ENCODE measurements at regions not wholly inside any gene's neighbourhood (a gene's known extent, or its start where the extent isn't known, plus 50 kb on each side); places are given as distances from the start of the nearest gene placed in this dataset.
"Not testable (repeated sequence)": the region's sequence is repeated elsewhere in the genome, so short reads cannot be mapped to it uniquely, and the experiment has no call there.

DNA sequence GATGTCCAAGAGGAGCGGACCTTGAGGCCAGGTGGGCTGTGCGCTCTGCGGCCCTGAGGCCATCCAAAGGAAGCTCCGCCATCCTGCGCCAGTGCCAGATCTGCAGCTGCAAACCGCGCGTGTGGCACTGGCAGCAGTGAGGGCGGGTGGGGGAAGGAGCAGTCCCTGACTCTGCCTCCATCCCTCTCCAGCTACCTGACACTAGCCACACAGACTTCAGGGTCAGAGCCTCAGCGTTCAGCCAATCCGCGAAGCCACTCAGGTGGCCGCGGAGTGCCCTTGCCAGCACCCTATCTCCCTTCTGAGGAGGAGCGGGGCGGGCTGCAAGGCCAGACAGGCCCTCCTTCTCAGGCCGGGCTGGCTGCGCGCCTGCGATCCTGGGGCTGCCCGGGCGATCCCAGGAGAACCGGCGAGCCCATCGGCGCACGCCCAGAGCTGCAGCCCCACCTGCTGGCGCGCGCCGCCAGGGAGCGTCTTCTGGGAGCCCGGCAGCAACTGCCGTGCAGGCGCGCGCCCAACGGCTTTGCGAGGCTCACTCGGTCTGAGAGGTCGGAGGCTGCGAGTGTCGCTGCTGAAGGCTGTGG lies 867.2 kb downstream of the SPATA31A1 start:
- peak in 1 of 2 donors; percentile 70 for ATAC-seq
- peak in 1 of 2 donors; percentile 56 for DNase-seq (ENCODE audit: low spot score in 2 of 2)
- not testable (repeated sequence) for H3K9me3 Mint-ChIP-seq, H3K36me3 Mint-ChIP-seq, H3K27ac Mint-ChIP-seq

DNA sequence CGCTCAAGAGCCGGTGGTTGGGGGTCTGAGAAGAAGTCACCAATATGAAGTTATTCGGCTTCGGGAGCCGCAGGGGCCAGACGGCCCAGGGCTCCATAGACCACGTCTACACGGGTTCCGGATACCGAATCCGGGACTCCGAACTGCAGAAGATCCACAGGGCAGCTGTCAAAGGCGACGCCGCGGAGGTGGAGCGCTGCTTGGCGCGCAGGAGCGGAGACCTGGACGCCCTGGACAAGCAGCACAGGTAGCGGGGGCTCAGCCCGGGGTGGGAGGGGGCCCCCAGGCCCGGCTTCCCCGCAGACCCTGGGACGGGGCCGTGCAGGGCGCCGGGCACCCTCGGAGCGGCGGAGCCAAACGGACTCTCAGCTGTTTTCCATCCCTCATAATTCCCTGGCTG lies 867.9 kb downstream of the SPATA31A1 start:
- H3K9me3 Mint-ChIP-seq; ATAC-seq; DNase-seq (ENCODE audit: low spot score in 2 of 2); H3K27ac Mint-ChIP-seq; H3K36me3 Mint-ChIP-seq: not testable (repeated sequence)
